Mesenchymal stem cell (in vitro differentiated cells and primary cell): ENCODE measurements at regions not wholly inside any gene's neighbourhood (a gene's known extent, or its start where the extent isn't known, plus 50 kb on each side); places are given as distances from the start of the nearest gene placed in this dataset.

ENCODE experiments used
- DNase-seq: peaks from one replicate; pipeline ENCODE4 v3.0.0-alpha.2; 2013
- H2AFZ ChIP-seq: one replicate; pipeline ENCODE4 v1.6.1; 2013; ENCODE audit warnings: low read depth, mild to moderate bottlenecking, control low read depth, inconsistent platforms, low read length, moderate library complexity
- H2AK5ac ChIP-seq: 2 replicates; pipeline ENCODE4 v1.6.1; 2013; ENCODE audit warnings: low read length, moderate library complexity, mild to moderate bottlenecking, inconsistent platforms; ENCODE audit not compliant: severe bottlenecking
- H2BK120ac ChIP-seq: one replicate; pipeline ENCODE4 v1.6.1; 2013; ENCODE audit warnings: low read depth, mild to moderate bottlenecking, inconsistent platforms, low read length, moderate library complexity
- H2BK12ac ChIP-seq, 2 experiments: one replicate each; pipeline ENCODE4 v1.6.1; 2013; ENCODE audit warnings: inconsistent platforms in 2 of 2, low read length in 2 of 2, mild to moderate bottlenecking in 2 of 2, moderate library complexity in 2 of 2, control low read depth in 1 of 2
- H2BK15ac ChIP-seq: one replicate; pipeline ENCODE4 v1.6.1; 2013; ENCODE audit warnings: mild to moderate bottlenecking, low read depth, inconsistent platforms; ENCODE audit not compliant: poor library complexity, severe bottlenecking
- H2BK5ac ChIP-seq: 2 replicates; pipeline ENCODE4 v1.6.1; 2013; ENCODE audit warnings: low read depth, mild to moderate bottlenecking, low read length, control low read depth, inconsistent platforms; ENCODE audit not compliant: poor library complexity, severe bottlenecking
- H3K14ac ChIP-seq, 2 experiments: one replicate each; pipeline ENCODE4 v1.6.1; 2013; ENCODE audit warnings: inconsistent platforms in 2 of 2, low read length in 2 of 2, control low read depth in 1 of 2, mild to moderate bottlenecking in 1 of 2, moderate library complexity in 1 of 2
- H3K18ac ChIP-seq, 2 experiments: one replicate each; pipeline ENCODE4 v1.6.1; 2013; ENCODE audit warnings: inconsistent platforms in 2 of 2, low read length in 2 of 2, control low read depth in 1 of 2, low read depth in 1 of 2, mild to moderate bottlenecking in 1 of 2
- H3K23ac ChIP-seq, 2 experiments: one replicate each; pipeline ENCODE4 v1.6.1; 2013; ENCODE audit warnings: inconsistent platforms in 2 of 2, low read length in 2 of 2, mild to moderate bottlenecking in 2 of 2, moderate library complexity in 2 of 2, control low read depth in 1 of 2
- H3K27ac ChIP-seq: 2 replicates; pipeline ENCODE4 v1.5.1; 2013; ENCODE audit warnings: mild to moderate bottlenecking, moderate library complexity, low read length, control low read depth, inconsistent platforms; ENCODE audit not compliant: poor library complexity, severe bottlenecking
- H3K27me3 ChIP-seq, 2 experiments: 2 replicates each; pipeline versions ENCODE4 v1.6.1 to v1.7.0; 2013; ENCODE audit warnings: low read length in 2 of 2, mild to moderate bottlenecking in 2 of 2, moderate library complexity in 2 of 2, control low read depth in 1 of 2, inconsistent platforms in 1 of 2; ENCODE audit not compliant: control insufficient read depth in 1 of 2, insufficient read depth in 1 of 2
- H3K36me3 ChIP-seq, 2 experiments: 2 replicates each; pipeline versions ENCODE4 v1.6.1 to v1.7.0; 2013; ENCODE audit warnings: low read length in 2 of 2, control low read depth in 1 of 2, inconsistent platforms in 1 of 2, low read depth in 1 of 2, mild to moderate bottlenecking in 1 of 2; ENCODE audit not compliant: insufficient read depth in 2 of 2, control insufficient read depth in 1 of 2
- H3K4ac ChIP-seq, 2 experiments: one replicate each; pipeline ENCODE4 v1.6.1; 2013; ENCODE audit warnings: inconsistent platforms in 2 of 2, low read length in 2 of 2, mild to moderate bottlenecking in 2 of 2, moderate library complexity in 2 of 2, control low read depth in 1 of 2, low read depth in 1 of 2
- H3K4me1 ChIP-seq: 2 replicates; pipeline ENCODE4 v1.6.1; 2013; ENCODE audit warnings: low read depth, low read length, control low read depth; ENCODE audit not compliant: control insufficient read depth, insufficient read depth
- H3K4me2 ChIP-seq: 2 replicates; pipeline ENCODE4 v1.6.1; 2013; ENCODE audit warnings: low read length, mild to moderate bottlenecking, inconsistent platforms; ENCODE audit not compliant: poor library complexity, severe bottlenecking
- H3K4me3 ChIP-seq, 2 experiments: 2 replicates each; pipeline versions ENCODE4 v1.5.1 to v1.7.0; 2013; ENCODE audit warnings: low read length in 2 of 2, mild to moderate bottlenecking in 2 of 2, control low read depth in 1 of 2, low read depth in 1 of 2; ENCODE audit not compliant: insufficient read depth in 1 of 2
- H3K79me1 ChIP-seq: replicated peaks from 2 replicates; pipeline ENCODE4 v1.6.1; 2013; ENCODE audit warnings: mild to moderate bottlenecking, control low read depth, low read length, inconsistent platforms; ENCODE audit not compliant: poor library complexity, severe bottlenecking
- H3K9ac ChIP-seq: 2 replicates; pipeline ENCODE4 v1.7.0; 2013; ENCODE audit warnings: mild to moderate bottlenecking, low read length, moderate library complexity
- H3K9me3 ChIP-seq: 2 replicates; pipeline ENCODE4 v1.7.0; 2013; ENCODE audit warnings: mild to moderate bottlenecking, low read length; ENCODE audit not compliant: control insufficient read depth
- H4K8ac ChIP-seq: one replicate; pipeline ENCODE4 v1.6.1; 2013; ENCODE audit warnings: inconsistent platforms, mild to moderate bottlenecking, low read length, moderate library complexity
- H4K91ac ChIP-seq: one replicate; pipeline ENCODE4 v1.6.1; 2013; ENCODE audit warnings: mild to moderate bottlenecking, low read length, inconsistent platforms
- WGBS: methylation state at CpG from one replicate; pipeline ENCODE4 v1.1.7; 2013; ENCODE audit warnings: mixed read lengths; 5-methylcytosine and 5-hydroxymethylcytosine counted together

GRCh38 chr11:115950660-115951059 is 446.4 kb upstream of the CADM1 start:
- no peak overlapping the region for H2BK15ac ChIP-seq
- peaks cover 24% of the 10 kb centered on the region for H3K9me3 ChIP-seq
- no peak overlapping the region for H4K91ac ChIP-seq
- DNase-seq: no peak
- H3K4me2 ChIP-seq: no peak overlapping the region
- H2BK120ac ChIP-seq: no peak overlapping the region
- WGBS: 94% methylated on average over 1 of the region's 2 CpGs
- no peak overlapping the region for H3K18ac ChIP-seq
- H3K14ac ChIP-seq: no peak overlapping the region
- H2AFZ ChIP-seq: no peak overlapping the region
- H3K79me1 ChIP-seq: no peaks in the 10 kb centered on the region
- H3K4me1 ChIP-seq: no peaks in the 10 kb centered on the region
- H2BK12ac ChIP-seq: no peak overlapping the region
- no peak overlapping the region for H3K4ac ChIP-seq
- no peak overlapping the region for H2AK5ac ChIP-seq
- peaks cover 0 to 3% of the 10 kb centered on the region in 2 experiments for H3K27me3 ChIP-seq
- H3K36me3 ChIP-seq: no peaks in the 10 kb centered on the region
- H3K4me3 ChIP-seq: no peak overlapping the region
- H3K23ac ChIP-seq: no peak overlapping the region
- no peak overlapping the region for H3K27ac ChIP-seq
- H2BK5ac ChIP-seq: no peak overlapping the region
- no peak overlapping the region for H4K8ac ChIP-seq
- no peak overlapping the region for H3K9ac ChIP-seq

DNA sequence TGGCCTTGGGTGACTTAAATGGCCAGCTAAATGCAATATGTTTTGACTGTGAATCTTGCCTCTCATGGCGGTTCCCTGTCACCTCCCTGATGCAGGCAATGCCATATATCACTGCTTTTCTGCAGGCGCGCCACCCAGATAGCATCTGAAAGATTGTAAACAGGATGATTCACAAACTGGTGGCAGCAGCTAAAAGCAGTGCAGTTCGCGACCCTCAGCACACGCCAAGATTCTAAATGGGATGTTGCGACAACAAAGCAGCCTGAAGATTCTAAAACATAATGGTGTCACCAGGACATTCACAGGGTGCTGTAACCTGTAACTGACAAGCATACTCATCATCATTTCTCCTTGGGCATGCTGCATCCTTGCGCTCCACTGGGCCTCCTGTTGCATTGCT is 440.4 kb upstream of the CADM1 start:
- no peaks in the 10 kb centered on the region for H3K79me1 ChIP-seq
- H3K4me2 ChIP-seq: no peak overlapping the region
- H3K4me1 ChIP-seq: peaks cover 14% of the 10 kb centered on the region
- H4K8ac ChIP-seq: no peak overlapping the region
- H3K9me3 ChIP-seq: no peaks in the 10 kb centered on the region
- no peak overlapping the region for H3K4me3 ChIP-seq
- no peak overlapping the region for H2BK15ac ChIP-seq
- H3K27me3 ChIP-seq: peaks cover 0 to 11% of the 10 kb centered on the region in 2 experiments
- no peak overlapping the region for H2AFZ ChIP-seq
- H3K14ac ChIP-seq: peak overlapping the region in 1 of 2 experiments; percentile 26
- DNase-seq: peak; percentile 59
- H3K36me3 ChIP-seq: no peaks in the 10 kb centered on the region
- no peak overlapping the region for H3K4ac ChIP-seq
- no peak overlapping the region for H2AK5ac ChIP-seq
- no peak overlapping the region for H2BK5ac ChIP-seq
- no peak overlapping the region for H3K18ac ChIP-seq
- H2BK12ac ChIP-seq: no peak overlapping the region
- H2BK120ac ChIP-seq: no peak overlapping the region
- no peak overlapping the region for H4K91ac ChIP-seq
- no peak overlapping the region for H3K23ac ChIP-seq
- H3K9ac ChIP-seq: no peak overlapping the region
- 19% methylated on average over 8 of the region's 8 CpGs for WGBS
- H3K27ac ChIP-seq: no peak overlapping the region

GRCh38 chr11:115942011-115942410 is 437.8 kb upstream of the CADM1 start:
- H2BK12ac ChIP-seq: peak overlapping the region in 1 of 2 experiments; percentile 33
- no peak overlapping the region for H2AFZ ChIP-seq

GRCh38 chr11:115941481-115941993 is 437.3 kb upstream of the CADM1 start:
- no peak overlapping the region for H3K4me2 ChIP-seq
- 50% methylated on average over 15 of the region's 15 CpGs for WGBS
- no peak overlapping the region for H3K18ac ChIP-seq
- no peaks in the 10 kb centered on the region for H3K9me3 ChIP-seq
- H2BK5ac ChIP-seq: no peak overlapping the region
- no peak overlapping the region for H3K23ac ChIP-seq
- DNase-seq: peak; percentile 97
- H3K79me1 ChIP-seq: no peaks in the 10 kb centered on the region
- H3K9ac ChIP-seq: peak overlapping the region; percentile 42
- H2AFZ ChIP-seq: no peak overlapping the region
- H3K4me1 ChIP-seq: peaks cover 19% of the 10 kb centered on the region
- H2AK5ac ChIP-seq: no peak overlapping the region
- H2BK15ac ChIP-seq: no peak overlapping the region
- H2BK12ac ChIP-seq: no peak overlapping the region
- H4K8ac ChIP-seq: no peak overlapping the region
- no peak overlapping the region for H3K4ac ChIP-seq
- no peak overlapping the region for H4K91ac ChIP-seq
- peaks cover 0 to 11% of the 10 kb centered on the region in 2 experiments for H3K27me3 ChIP-seq
- peak overlapping the region; percentile 87 for H3K27ac ChIP-seq
- no peaks in the 10 kb centered on the region for H3K36me3 ChIP-seq
- H3K4me3 ChIP-seq: no peak overlapping the region
- H3K14ac ChIP-seq: no peak overlapping the region
- H2BK120ac ChIP-seq: no peak overlapping the region

More at GRCh38 chr11:115942011-115942410, 437.8 kb upstream of the CADM1 start:
- Histone ChIP-seq H3K36me3 (no peaks in the 10 kb centered on the region), H3K18ac (peak overlapping the region in 1 of 2 experiments; percentile 33), H3K9ac (peak overlapping the region; percentile 27), H3K4ac (peak overlapping the region in 1 of 2 experiments; percentile 60), H3K27ac (peak overlapping the region; percentile 87), H2BK15ac (no peak overlapping the region), H3K79me1 (no peaks in the 10 kb centered on the region), H3K4me2 (no peak overlapping the region), H2BK5ac (no peak overlapping the region), H2BK120ac (no peak overlapping the region), H3K4me3 (no peak overlapping the region), H2AK5ac (peak overlapping the region; percentile 87), H3K14ac (no peak overlapping the region), H3K9me3 (no peaks in the 10 kb centered on the region), H3K4me1 (peaks cover 19% of the 10 kb centered on the region), H4K91ac (no peak overlapping the region), H4K8ac (no peak overlapping the region), H3K27me3 (peaks cover 0 to 11% of the 10 kb centered on the region in 2 experiments), H3K23ac (no peak overlapping the region)
- WGBS: no CpG with 5 or more reads among the region's 2 CpGs
- DNase-seq: no peak
